Type B pancreatic cell (in vitro differentiated cells): ENCODE measurements at regions not wholly inside any gene's neighbourhood (a gene's known extent, or its start where the extent isn't known, plus 50 kb on each side); places are given as distances from the start of the nearest gene placed in this dataset.

Source experiments
- DNase-seq: peaks from one replicate; pipeline ENCODE4 v3.0.0; 2021; ENCODE audit warnings: mixed read lengths; ENCODE audit not compliant: unreplicated experiment; ENCODE audit errors: extremely low spot score
- H3K27ac Mint-ChIP-seq: 2 replicates; pipeline ENCODE4 v1.8.0; 2021; ENCODE audit warnings: mild to moderate bottlenecking, mixed read lengths
- H3K27me3 Mint-ChIP-seq: 2 replicates; pipeline ENCODE4 v1.8.0; 2021; ENCODE audit warnings: mixed read lengths
- H3K36me3 Mint-ChIP-seq: 2 replicates; pipeline ENCODE4 v1.8.0; 2021; ENCODE audit warnings: mixed read lengths
- H3K4me1 Mint-ChIP-seq: one replicate; pipeline ENCODE4 v1.8.0; 2021; ENCODE audit warnings: mixed read lengths; ENCODE audit not compliant: unreplicated experiment
- H3K4me3 Mint-ChIP-seq: 2 replicates; pipeline ENCODE4 v1.8.0; 2021; ENCODE audit warnings: mild to moderate bottlenecking, mixed read lengths
- H3K9me3 Mint-ChIP-seq: 2 replicates; pipeline ENCODE4 v1.8.0; 2021; ENCODE audit warnings: mixed read lengths
- TF ChIP-seq, protein P1 (sequence below): fragments of 200-600 bp; sonication (generic); conservative IDR thresholded peaks from 2 replicates; pipeline ENCODE4 v1.5.0; 2021; ENCODE audit warnings: antibody characterized with exemption, mild to moderate bottlenecking

DNA sequence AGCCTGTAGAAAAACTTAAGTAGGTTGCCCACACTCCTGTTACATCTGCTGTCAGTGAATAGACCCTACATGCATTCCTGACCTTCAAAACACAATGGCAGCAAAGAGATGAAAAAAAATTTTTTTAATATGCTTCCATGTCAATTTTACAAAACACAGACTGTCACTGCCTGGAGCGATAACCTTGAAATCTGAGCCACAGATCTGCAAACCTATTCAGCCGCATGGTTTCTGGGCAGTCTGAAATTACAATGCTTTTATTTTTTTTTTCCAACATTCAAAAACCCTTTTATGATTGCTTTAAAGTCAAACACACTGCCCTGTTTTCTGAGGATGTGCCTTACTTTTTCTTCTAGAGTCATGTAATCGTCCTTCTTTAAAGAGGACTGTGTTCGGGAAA is 264.9 kb upstream of the PUDP start:
- Mint-ChIP-seq H3K4me1 (no peaks in the 10 kb centered on the region), H3K9me3 (peaks cover 4% of the 10 kb centered on the region), H3K36me3 (no peaks in the 10 kb centered on the region), H3K4me3 (no peak overlapping the region), H3K27ac (no peak overlapping the region), H3K27me3 (no peaks in the 10 kb centered on the region)
- no peak for DNase-seq
- TF ChIP-seq, protein P1, sequence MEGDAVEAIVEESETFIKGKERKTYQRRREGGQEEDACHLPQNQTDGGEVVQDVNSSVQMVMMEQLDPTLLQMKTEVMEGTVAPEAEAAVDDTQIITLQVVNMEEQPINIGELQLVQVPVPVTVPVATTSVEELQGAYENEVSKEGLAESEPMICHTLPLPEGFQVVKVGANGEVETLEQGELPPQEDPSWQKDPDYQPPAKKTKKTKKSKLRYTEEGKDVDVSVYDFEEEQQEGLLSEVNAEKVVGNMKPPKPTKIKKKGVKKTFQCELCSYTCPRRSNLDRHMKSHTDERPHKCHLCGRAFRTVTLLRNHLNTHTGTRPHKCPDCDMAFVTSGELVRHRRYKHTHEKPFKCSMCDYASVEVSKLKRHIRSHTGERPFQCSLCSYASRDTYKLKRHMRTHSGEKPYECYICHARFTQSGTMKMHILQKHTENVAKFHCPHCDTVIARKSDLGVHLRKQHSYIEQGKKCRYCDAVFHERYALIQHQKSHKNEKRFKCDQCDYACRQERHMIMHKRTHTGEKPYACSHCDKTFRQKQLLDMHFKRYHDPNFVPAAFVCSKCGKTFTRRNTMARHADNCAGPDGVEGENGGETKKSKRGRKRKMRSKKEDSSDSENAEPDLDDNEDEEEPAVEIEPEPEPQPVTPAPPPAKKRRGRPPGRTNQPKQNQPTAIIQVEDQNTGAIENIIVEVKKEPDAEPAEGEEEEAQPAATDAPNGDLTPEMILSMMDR = no peak

- Mint-ChIP-seq H3K9me3 (peaks cover 4% of the 10 kb centered on the region), H3K4me3 (no peak overlapping the region), H3K27ac (no peak overlapping the region), H3K27me3 (no peaks in the 10 kb centered on the region), H3K4me1 (no peaks in the 10 kb centered on the region), H3K36me3 (no peaks in the 10 kb centered on the region)
- TF ChIP-seq, protein P1 = no peak
- no peak for DNase-seq
Measured at GRCh38 chrX:7409866-7410265, 261.9 kb upstream of the PUDP start.

GRCh38 chrX:7399373-7399772 is 251.4 kb upstream of the PUDP start:
- no peaks in the 10 kb centered on the region for H3K4me1 Mint-ChIP-seq
- H3K27me3 Mint-ChIP-seq = peaks cover under 1% of the 10 kb centered on the region
- no peak for DNase-seq
- TF ChIP-seq, protein P1 = no peak
- no peak overlapping the region for H3K4me3 Mint-ChIP-seq
- no peaks in the 10 kb centered on the region for H3K36me3 Mint-ChIP-seq
- H3K9me3 Mint-ChIP-seq = peaks cover 8% of the 10 kb centered on the region
- no peak overlapping the region for H3K27ac Mint-ChIP-seq

DNA sequence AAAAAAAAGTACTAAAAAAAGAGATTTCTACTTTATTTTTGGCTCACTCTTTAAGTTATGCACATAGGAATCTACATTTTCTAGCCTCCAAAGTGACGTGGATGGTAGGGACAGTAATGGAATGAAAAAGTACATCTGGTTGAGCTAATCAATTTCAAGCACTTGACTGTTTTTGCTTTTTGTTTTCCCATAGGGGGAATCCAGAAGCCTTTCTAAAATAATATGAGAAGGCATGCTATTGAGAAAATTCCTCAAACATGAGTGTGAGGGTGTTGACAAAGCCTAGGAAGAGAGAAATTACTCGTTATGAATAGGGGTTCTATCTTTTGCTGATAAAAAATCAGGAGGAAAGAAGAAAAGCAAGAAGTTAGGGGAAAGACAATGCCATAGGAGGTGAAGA is 242.5 kb upstream of the PUDP start:
- TF ChIP-seq, protein P1 = no peak
- no peaks in the 10 kb centered on the region for H3K4me1 Mint-ChIP-seq

DNA sequence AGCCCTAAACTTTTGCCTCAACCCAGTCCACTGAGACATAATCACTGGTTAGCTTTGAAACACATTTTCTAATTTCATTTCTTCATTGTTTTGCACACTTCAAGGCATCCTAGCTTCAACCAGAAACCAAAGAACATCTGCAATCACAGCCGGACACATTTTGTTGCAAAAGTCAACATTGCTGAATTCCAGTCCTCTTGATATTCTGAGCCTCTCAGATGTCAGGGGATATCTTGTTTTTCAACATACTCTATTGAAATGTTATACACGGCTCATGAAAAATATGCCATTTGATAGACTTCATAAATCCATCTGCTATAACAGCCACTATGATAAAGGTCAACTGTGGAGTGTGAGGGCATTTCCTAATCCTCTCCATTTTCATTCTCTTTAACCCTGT is 241.6 kb upstream of the PUDP start:
- TF ChIP-seq, protein P1 = no peak
- Mint-ChIP-seq H3K27me3 (peaks cover 5% of the 10 kb centered on the region), H3K36me3 (no peaks in the 10 kb centered on the region), H3K4me3 (no peak overlapping the region), H3K9me3 (no peaks in the 10 kb centered on the region), H3K27ac (no peak overlapping the region), H3K4me1 (no peaks in the 10 kb centered on the region)
- DNase-seq = no peak

More for the DNA sequence above, 242.5 kb upstream of the PUDP start:
- peaks cover 5% of the 10 kb centered on the region for H3K27me3 Mint-ChIP-seq
- H3K9me3 Mint-ChIP-seq = no peaks in the 10 kb centered on the region
- no peak for DNase-seq
- no peaks in the 10 kb centered on the region for H3K36me3 Mint-ChIP-seq
- H3K4me3 Mint-ChIP-seq = no peak overlapping the region
- H3K27ac Mint-ChIP-seq = no peak overlapping the region

GRCh38 chrX:7385131-7385530 is 237.2 kb upstream of the PUDP start:
- H3K9me3 Mint-ChIP-seq = no peaks in the 10 kb centered on the region
- no peak for DNase-seq
- TF ChIP-seq, protein P1 = no peak
- H3K4me3 Mint-ChIP-seq = no peak overlapping the region
- H3K36me3 Mint-ChIP-seq = no peaks in the 10 kb centered on the region
- no peaks in the 10 kb centered on the region for H3K4me1 Mint-ChIP-seq
- peaks cover 5% of the 10 kb centered on the region for H3K27me3 Mint-ChIP-seq
- no peak overlapping the region for H3K27ac Mint-ChIP-seq
